HUES48 (cell line): ENCODE measurements at regions not wholly inside any gene's neighbourhood (a gene's known extent, or its start where the extent isn't known, plus 50 kb on each side); places are given as distances from the start of the nearest gene placed in this dataset.

Experiments
- H3K27ac ChIP-seq: one replicate; pipeline ENCODE4 v1.7.0; 2013; ENCODE audit warnings: low read depth, low read length, inconsistent platforms
- H3K27me3 ChIP-seq: 2 replicates; pipeline ENCODE4 v1.6.1; 2013; ENCODE audit warnings: mild to moderate bottlenecking, low read length; ENCODE audit not compliant: control insufficient read depth, insufficient read depth
- H3K36me3 ChIP-seq: 2 replicates; pipeline ENCODE4 v1.6.1; 2013; ENCODE audit warnings: low read length; ENCODE audit not compliant: control insufficient read depth, insufficient read depth
- H3K4me1 ChIP-seq: 2 replicates; pipeline ENCODE4 v1.6.1; 2013; ENCODE audit warnings: mild to moderate bottlenecking, low read length; ENCODE audit not compliant: control insufficient read depth, insufficient read depth
- H3K4me3 ChIP-seq: 2 replicates; pipeline ENCODE4 v1.5.1; 2013; ENCODE audit warnings: mild to moderate bottlenecking, low read depth, low read length
- H3K9ac ChIP-seq: 2 replicates; pipeline ENCODE4 v1.6.1; 2013; ENCODE audit warnings: mild to moderate bottlenecking, low read depth, low read length, moderate library complexity
- H3K9me3 ChIP-seq: 2 replicates; pipeline ENCODE4 v1.6.1; 2013; ENCODE audit warnings: low read length; ENCODE audit not compliant: control insufficient read depth, insufficient read depth

DNA sequence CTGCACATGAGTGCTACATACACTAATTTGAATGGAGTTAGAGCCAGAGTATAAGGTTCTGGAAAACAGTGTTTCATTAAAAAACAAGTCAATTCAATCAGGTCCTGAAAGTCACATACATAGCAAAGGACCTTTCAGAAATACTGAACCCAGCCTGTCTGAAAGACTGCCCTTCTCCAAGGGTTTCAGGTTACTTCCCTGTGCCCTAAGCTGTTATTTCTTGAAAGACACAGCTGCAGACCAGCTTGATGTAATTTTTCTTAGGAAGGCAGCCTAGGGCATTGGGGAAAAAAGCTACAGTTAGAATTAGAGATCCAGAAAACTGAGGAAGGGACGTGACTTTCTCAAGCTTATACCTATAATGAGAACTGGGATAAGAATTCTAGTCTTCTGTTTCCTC is 155.9 kb upstream of the MAOA start:
- H3K36me3 ChIP-seq: no peaks in the 10 kb centered on the region
- peaks cover 3% of the 10 kb centered on the region; the same call in 1 of the 2 replicates for H3K27me3 ChIP-seq
- H3K9me3 ChIP-seq: no peaks in the 10 kb centered on the region
- no peak overlapping the region for H3K4me3 ChIP-seq
- H3K27ac ChIP-seq: no peak overlapping the region
- peaks cover 13% of the 10 kb centered on the region for H3K4me1 ChIP-seq
- no peak overlapping the region for H3K9ac ChIP-seq

DNA sequence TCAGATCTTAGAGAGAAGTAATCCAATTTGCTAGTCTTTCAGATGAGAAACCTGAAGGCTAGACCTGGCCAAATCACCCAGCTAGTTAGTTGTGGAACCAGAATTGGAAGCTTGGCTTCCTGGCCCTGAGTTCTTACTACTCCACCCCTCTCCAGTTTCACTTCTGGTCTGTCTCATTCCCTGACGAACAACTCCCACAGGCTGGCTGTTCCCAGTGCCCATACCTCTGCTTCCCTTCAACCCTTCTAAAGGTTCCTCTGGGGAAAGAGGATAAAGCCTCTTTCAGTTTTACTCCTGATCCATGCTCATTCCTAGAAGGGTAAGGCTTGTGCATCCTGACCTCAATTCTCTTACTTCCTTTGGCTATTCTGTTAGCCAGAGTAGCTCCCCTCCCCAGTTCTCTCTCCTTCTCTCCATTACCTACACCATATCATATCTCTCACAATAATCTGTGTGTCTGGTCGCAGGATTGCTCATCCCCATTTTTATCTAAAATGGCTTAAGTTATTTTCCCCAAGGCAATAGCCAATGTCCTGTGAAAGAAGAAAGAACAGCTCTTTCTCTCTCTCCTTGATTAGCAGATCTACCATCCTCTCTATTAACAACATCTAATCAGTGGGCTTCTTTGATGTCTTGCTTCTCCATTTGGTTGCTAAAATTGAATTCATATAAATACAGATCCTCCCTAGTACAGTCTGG is 155.0 kb upstream of the MAOA start:
- H3K4me3 ChIP-seq: no peak overlapping the region
- peaks cover 13% of the 10 kb centered on the region for H3K4me1 ChIP-seq
- no peak overlapping the region for H3K27ac ChIP-seq
- no peaks in the 10 kb centered on the region for H3K36me3 ChIP-seq
- peaks cover 3% of the 10 kb centered on the region; the same call in 1 of the 2 replicates for H3K27me3 ChIP-seq
- no peaks in the 10 kb centered on the region for H3K9me3 ChIP-seq
- H3K9ac ChIP-seq: no peak overlapping the region

DNA sequence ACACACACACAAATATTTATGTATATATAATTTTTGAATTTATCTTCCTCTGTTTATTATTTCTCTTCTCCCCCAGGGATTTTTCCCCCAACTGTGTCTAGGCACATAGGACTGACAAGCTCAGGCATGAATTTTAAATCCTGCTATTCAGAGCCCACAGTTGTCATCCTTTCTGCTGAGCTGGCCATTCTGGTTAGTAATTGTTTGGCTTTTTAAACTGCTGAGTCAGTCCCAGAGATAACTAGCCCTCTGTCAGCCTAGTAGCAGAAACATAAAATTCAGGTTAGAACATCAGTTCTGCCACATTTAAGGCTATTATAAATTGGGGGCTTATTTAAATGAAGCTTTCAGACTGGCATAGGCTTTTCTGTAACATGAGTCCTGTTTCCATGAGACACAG is 151.7 kb upstream of the MAOA start:
- no peaks in the 10 kb centered on the region for H3K36me3 ChIP-seq
- H3K4me1 ChIP-seq: peaks cover 13% of the 10 kb centered on the region
- H3K4me3 ChIP-seq: no peak overlapping the region
- H3K9me3 ChIP-seq: no peaks in the 10 kb centered on the region
- peaks cover 3% of the 10 kb centered on the region; the same call in 1 of the 2 replicates for H3K27me3 ChIP-seq
- H3K9ac ChIP-seq: no peak overlapping the region
- no peak overlapping the region for H3K27ac ChIP-seq

DNA sequence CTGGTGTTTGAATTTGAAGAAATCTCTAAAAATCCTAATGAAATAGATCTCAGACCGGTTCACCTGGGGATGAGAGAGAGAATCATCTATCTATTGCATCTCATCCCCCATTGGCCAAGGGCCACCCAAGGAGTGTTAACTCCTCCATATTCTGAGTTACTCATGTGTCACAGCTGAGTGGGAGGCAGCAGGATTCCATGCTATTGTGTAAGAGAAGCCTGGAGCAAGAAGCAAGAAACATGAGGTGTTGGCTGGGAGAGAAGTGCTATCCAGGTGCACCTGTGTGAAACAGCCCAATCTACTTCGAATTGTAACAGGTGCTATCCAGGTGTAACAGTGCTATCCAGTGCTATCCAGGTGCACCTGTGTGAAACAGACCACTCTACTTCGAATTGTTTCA is 150.3 kb upstream of the MAOA start:
- Histone ChIP-seq H3K36me3 (no peaks in the 10 kb centered on the region), H3K27me3 (peaks cover 3% of the 10 kb centered on the region; the same call in 1 of the 2 replicates), H3K9me3 (no peaks in the 10 kb centered on the region), H3K4me3 (no peak overlapping the region), H3K27ac (no peak overlapping the region), H3K4me1 (peaks cover 6% of the 10 kb centered on the region; the same call in 1 of the 2 replicates), H3K9ac (no peak overlapping the region)

DNA sequence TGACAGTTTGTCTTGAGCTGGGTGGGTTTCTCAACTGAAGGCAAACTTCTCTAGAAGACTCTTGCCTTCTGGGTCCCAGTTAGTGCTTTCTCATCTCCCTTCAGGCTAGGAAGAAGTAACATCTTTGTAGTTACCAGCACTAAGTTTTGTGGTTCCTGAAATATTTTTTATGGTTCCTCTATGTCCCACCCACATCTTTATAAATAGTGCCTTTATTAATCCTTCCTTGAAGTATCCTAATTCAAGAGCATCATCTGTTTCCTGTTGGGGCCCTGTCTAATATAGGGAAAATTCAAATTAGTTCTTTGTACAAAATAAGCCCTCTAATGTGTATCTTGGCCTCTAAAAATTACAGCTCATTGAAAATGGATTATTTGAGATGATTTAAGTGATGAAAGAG is 147.4 kb upstream of the MAOA start:
- no peak overlapping the region for H3K27ac ChIP-seq
- H3K4me3 ChIP-seq: no peak overlapping the region
- H3K36me3 ChIP-seq: no peaks in the 10 kb centered on the region
- H3K9me3 ChIP-seq: no peaks in the 10 kb centered on the region
- H3K4me1 ChIP-seq: peaks cover 6% of the 10 kb centered on the region; the same call in 1 of the 2 replicates
- H3K9ac ChIP-seq: no peak overlapping the region
- H3K27me3 ChIP-seq: no peaks in the 10 kb centered on the region; the same call in 1 of the 2 replicates

DNA sequence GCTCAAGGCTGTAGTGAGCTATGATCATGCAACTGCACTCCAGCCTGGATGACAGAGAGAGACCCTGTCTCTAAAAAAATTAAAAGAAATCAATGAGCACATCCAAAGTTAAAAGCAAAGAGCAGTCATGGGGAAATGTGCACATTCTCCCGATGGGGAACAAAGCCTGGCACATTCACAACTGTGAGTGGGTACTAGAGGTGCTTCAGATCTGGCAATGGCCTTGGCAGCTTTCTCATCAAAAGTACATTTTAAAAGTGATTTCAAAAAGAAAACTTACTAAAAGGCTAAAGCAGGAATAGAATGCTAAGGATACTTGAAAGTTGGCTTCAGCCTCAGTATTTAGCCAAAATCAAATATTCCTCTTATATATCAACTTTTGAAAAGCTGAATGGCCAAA is 145.9 kb upstream of the MAOA start:
- no peaks in the 10 kb centered on the region for H3K9me3 ChIP-seq
- no peak overlapping the region for H3K9ac ChIP-seq

DNA sequence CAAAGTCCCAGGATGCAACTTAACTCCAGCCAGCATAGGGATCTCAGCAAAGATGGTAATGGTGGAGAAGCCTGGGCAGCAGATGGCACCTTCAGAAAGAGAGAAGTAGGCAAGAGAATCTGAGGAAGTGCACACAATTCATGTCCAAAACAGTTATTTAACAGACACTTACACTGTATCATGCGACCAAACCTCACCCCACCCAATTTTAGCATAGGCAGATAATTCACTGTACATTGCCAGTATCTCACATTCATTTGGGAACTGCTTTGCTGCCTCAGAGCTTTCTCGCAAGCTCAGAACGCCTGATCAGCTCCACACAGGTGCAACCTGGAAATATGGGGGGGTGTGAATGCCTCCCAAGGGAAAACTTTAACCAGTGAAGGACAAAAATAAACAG is 143.0 kb upstream of the MAOA start:
- H3K36me3 ChIP-seq: no peaks in the 10 kb centered on the region
- no peak overlapping the region for H3K4me3 ChIP-seq
- no peak overlapping the region for H3K27ac ChIP-seq
- H3K27me3 ChIP-seq: no peaks in the 10 kb centered on the region
- no peaks in the 10 kb centered on the region for H3K9me3 ChIP-seq
- H3K4me1 ChIP-seq: no peaks in the 10 kb centered on the region
- H3K9ac ChIP-seq: no peak overlapping the region

More for the DNA sequence above, 145.9 kb upstream of the MAOA start:
- no peaks in the 10 kb centered on the region; the same call in 1 of the 2 replicates for H3K27me3 ChIP-seq
- H3K36me3 ChIP-seq: no peaks in the 10 kb centered on the region
- H3K27ac ChIP-seq: no peak overlapping the region
- H3K4me1 ChIP-seq: no peaks in the 10 kb centered on the region
- H3K4me3 ChIP-seq: no peak overlapping the region

DNA sequence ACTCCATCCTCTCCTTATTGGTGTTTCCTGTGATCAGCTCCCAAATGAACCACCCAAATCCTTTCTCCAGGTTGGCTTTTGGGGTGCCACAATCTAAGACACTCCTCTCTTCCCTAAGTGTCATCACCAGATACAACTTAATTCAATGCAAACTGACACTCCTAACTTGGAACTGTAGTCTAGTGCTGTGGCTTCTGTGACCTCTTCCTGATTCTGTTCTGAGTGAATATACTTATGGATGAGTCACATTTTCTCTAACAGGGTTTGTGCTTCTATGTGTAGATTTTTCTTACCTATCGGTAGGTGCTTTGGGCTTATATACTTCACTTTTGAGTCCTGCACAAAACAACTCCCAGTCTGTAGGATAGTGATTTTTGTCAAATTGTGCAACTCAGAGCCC is 141.3 kb upstream of the MAOA start:
- Histone ChIP-seq H3K4me1 (no peaks in the 10 kb centered on the region), H3K9me3 (no peaks in the 10 kb centered on the region), H3K9ac (no peak overlapping the region), H3K27ac (no peak overlapping the region), H3K4me3 (no peak overlapping the region), H3K36me3 (no peaks in the 10 kb centered on the region), H3K27me3 (no peaks in the 10 kb centered on the region)

DNA sequence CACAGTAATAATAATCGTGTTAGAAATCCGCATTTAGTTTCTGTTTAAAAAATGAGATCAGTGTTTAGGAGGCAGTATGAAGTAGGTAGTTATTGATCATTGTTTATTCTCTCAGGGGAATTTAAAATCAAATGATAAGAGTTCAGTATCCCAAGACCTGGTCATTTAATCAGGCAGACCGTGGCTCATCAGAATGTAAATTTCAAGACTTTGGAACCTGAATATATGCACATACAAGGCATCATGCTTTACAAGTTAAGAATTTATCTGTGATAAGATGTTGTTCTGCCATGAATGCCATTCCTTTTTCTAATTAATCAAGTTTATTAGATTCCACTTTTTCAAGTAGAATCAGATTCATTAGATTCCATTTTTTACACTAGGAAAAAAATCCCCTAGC is 133.5 kb upstream of the MAOA start:
- Histone ChIP-seq H3K9ac (no peak overlapping the region), H3K4me3 (no peak overlapping the region), H3K36me3 (no peaks in the 10 kb centered on the region), H3K9me3 (no peaks in the 10 kb centered on the region), H3K27me3 (no peaks in the 10 kb centered on the region), H3K27ac (no peak overlapping the region), H3K4me1 (peaks cover 8% of the 10 kb centered on the region; the same call in 1 of the 2 replicates)

DNA sequence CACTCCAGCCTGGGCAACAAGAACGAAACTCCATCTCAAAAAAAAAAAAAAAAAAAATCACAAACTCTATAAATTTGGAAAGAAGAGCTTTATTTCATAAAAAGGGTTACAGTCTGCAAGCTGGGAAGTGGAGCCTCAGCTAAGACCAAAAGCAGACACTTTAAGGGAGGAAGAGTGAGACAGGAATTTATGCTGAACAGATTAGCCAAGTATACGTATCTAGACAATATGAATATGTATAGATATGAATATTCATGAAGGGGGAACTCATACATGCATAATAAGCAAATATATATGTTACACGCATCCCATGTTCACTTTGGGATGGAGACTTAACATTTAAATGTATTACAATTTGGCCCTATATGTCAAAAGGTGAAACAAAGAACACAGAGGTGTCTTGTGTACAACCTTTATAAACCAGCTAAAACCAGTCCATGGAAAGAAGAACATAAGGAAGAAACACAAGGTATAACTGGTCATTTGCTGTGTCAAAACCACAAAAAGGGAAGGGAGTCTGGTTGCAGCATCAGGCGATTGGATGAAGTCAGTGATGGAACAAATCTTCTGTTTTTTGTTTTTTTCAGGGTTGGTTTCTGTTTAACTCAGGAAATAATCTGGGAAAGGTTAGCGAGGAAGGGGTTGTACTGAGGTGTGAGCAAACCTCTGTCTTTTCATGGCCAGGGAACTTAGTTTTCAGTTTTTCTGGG is 130.0 kb upstream of the MAOA start:
- H3K4me1 ChIP-seq: peaks cover 9% of the 10 kb centered on the region; the same call in 1 of the 2 replicates
- no peak overlapping the region for H3K9ac ChIP-seq
- no peaks in the 10 kb centered on the region for H3K9me3 ChIP-seq
- H3K4me3 ChIP-seq: no peak overlapping the region
- H3K27me3 ChIP-seq: no peaks in the 10 kb centered on the region; the same call in 1 of the 2 replicates
- no peaks in the 10 kb centered on the region for H3K36me3 ChIP-seq
- no peak overlapping the region for H3K27ac ChIP-seq

DNA sequence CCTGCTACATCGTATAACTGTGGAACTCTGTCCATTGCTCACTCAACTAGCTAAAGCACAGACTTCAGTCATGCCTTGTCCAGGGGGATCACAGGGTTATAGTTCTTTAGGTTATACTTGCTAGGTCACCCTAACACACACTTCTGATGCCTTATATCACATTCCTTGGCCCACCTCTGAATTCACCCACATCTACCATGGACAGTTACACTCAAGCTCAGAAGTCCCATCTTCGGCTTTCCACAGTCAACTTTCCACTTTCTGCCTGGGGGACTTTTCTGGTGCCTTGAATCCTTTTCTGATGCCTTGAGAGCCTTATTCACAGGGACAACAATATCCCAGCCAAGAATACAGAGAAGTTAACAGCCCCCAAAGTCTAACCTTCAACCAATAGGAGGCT is 129.2 kb upstream of the MAOA start:
- H3K36me3 ChIP-seq: no peaks in the 10 kb centered on the region
- peaks cover 9% of the 10 kb centered on the region; the same call in 1 of the 2 replicates for H3K4me1 ChIP-seq
- no peaks in the 10 kb centered on the region; the same call in 1 of the 2 replicates for H3K27me3 ChIP-seq
- H3K9me3 ChIP-seq: no peaks in the 10 kb centered on the region
- no peak overlapping the region for H3K9ac ChIP-seq
- H3K27ac ChIP-seq: no peak overlapping the region
- no peak overlapping the region for H3K4me3 ChIP-seq
